GM18507 (cell line): ENCODE measurements at regions not wholly inside any gene's neighbourhood (a gene's known extent, or its start where the extent isn't known, plus 50 kb on each side); places are given as distances from the start of the nearest gene placed in this dataset.
"Not testable (repeated sequence)": the region's sequence is repeated elsewhere in the genome, so short reads cannot be mapped to it uniquely, and the experiment has no call there.

Experiments used
- DNase-seq: peaks from one replicate; pipeline ENCODE4 v3.0.0; 2011; ENCODE audit warnings: low read depth; ENCODE audit not compliant: insufficient read length; ENCODE audit errors: extremely low spot score
- FAIRE-seq: peaks from 2 replicates; lab custom pipeline; 2011; peaks lifted over from hg19 to GRCh38; lab: Jason Lieb, UNC

- FAIRE-seq: no peak
- no peak for DNase-seq
Measured at GRCh38 chr3:176663837-176664831, 533.1 kb downstream of the TBL1XR1 start.

- FAIRE-seq: no peak
- no peak for DNase-seq
Measured at GRCh38 chr3:176663387-176663786, 533.9 kb downstream of the TBL1XR1 start.

GRCh38 chr3:176661432-176661964, 535.8 kb downstream of the TBL1XR1 start:
- FAIRE-seq: no peak
- DNase-seq: no peak

DNA sequence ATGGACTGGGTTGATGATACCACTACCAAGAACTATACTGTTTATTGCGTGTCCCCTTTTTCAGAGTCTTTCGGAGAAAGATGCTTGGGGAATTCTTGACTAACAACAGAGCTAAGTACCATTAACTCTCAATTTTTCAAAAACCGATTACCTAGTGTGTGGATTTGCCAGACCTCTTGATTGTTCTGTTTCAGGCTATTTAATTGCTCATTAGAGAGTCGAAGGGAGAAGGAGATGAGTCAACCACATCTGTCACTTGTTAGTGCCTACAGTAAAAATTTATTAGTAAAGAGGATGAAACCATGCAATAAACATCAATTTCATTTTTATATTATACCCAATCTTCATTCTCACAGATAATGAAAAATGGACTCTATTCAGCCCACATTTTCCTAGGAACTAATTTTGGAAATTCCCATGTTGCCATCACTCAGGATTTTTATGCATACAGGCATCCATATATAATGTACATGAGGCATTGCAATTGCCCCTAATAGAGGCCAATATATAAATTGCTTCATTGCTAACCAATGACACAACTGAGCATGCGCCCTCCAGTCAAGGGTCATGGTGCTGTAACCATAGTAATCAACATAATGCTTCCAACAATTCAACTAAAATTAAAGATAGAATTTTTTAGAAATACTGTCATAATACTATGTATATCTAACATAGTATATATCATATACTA, 541.7 kb downstream of the TBL1XR1 start:
- FAIRE-seq (no peak), DNase-seq (no peak)

- FAIRE-seq (no peak), DNase-seq (no peak)
Measured at GRCh38 chr3:176651622-176652021, 545.7 kb downstream of the TBL1XR1 start.

DNA sequence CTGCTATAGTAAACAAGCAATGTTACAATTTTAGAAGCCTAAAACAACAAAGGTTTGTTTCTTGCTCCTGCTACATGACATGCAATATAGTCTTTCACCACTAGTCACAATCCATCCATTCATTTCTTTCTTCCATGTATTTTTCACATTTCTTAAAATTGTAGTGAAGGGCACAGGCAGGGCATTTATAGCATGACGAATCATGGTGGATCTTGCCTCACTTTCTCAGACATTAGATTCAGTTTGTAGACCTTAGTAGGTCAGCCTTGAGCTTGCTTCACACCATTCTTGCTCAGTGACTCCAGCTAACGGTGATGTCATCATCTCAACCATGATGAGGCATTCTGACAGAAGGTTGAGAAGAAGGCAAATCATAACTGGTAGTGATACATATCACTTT, 546.8 kb downstream of the TBL1XR1 start:
- no peak for FAIRE-seq

GRCh38 chr3:176647987-176648386, 549.3 kb downstream of the TBL1XR1 start:
- no peak for DNase-seq
- no peak for FAIRE-seq

More for the DNA sequence above, 546.8 kb downstream of the TBL1XR1 start:
- DNase-seq: no peak

- DNase-seq: no peak
- FAIRE-seq: no peak
Measured at GRCh38 chr3:176633511-176633910, 563.8 kb downstream of the TBL1XR1 start.

DNA sequence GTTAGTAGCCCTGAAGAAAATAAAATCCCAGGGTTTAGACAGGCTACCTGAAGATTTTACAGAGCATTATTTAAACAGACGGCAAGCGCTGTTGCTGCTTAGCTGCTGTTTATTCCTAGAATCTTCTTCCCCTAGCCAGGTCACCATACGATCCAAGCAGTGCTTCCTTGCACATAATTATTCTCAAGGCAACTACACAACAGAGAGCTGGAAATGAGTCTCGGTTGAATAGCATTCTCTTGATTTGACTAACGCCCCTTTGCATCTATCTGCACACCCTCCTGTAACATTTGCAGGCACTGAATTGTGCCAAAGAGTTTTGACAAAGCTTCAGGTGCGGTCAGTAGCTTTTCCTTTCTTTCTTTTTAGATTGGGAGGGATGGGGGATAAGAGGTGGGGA, 564.4 kb downstream of the TBL1XR1 start:
- no peak for FAIRE-seq
- no peak for DNase-seq

DNA sequence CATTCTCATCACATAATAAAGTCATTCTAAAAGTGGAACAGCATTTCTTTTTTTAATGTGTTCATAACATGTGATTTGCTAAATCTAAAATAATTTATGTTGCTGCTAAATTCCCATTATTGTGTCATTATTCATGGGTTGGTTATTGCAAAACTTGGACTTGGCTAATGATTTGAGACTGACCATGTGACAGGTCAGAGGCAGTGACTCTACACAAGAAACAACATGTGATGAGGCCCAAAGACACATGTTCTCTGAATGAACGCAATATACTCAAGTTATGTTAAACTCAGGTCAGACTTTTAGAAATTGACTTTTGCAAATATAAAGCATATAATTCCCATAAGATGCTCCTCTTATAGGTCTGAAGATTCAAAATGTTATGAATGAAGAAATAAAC, 566.1 kb downstream of the TBL1XR1 start:
- no peak for FAIRE-seq
- DNase-seq: no peak

- FAIRE-seq (no peak), DNase-seq (no peak)
Measured at GRCh38 chr3:176628101-176628639, 569.1 kb downstream of the TBL1XR1 start.

DNA sequence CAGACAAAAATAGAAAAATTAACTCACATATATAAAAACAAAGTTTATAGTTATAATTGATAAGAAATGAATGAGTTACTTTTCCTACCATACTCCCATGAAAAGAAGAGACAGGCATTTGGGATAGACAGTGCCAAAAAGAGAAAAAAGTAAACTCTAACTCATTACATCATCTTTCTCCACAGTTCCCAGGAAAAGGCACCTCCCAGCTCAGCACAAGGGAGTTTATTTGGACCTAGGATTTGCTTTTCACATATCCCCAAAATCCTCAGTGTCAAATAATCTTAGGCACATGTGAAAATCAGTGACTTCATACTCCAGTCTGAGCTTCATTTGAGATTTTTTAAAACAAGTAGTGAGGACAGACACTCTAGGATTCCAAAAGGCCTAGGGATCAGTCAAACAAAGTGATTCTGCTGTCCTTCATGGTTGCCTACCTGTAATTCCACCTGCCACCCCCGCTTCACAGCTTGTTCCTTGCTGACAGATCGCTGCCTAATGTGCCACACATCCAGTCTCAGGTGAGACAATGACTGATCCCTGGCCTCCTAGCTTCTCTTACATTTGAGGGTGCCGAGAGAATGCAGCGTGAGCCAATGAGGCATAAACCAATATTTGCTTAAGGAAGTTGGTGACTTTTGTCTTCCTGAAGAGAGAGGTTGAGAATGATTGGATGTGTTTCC, 573.7 kb downstream of the TBL1XR1 start:
- FAIRE-seq: no peak
- no peak for DNase-seq

- DNase-seq: no peak
- FAIRE-seq: no peak
Measured at GRCh38 chr3:176619833-176620232, 577.4 kb downstream of the TBL1XR1 start.

DNA sequence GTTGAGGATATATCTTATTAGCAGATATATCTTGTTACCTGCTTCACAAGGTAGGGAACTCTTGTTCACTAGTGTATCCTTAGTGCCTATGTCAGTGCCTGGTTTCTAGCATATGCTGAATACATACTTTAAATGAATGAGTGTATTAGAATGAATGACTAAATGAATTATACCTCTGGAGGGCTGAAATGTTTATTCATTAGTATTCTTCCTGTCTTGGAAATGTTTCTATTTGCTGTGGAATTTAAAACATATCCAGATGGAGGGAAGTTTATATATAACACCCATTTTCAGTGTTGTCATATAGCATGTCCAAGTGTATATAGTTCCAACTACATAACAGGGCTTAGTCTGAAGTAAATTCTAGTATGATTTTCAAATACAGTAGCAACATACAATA, 581.5 kb downstream of the TBL1XR1 start:
- DNase-seq (no peak), FAIRE-seq (no peak)

DNA sequence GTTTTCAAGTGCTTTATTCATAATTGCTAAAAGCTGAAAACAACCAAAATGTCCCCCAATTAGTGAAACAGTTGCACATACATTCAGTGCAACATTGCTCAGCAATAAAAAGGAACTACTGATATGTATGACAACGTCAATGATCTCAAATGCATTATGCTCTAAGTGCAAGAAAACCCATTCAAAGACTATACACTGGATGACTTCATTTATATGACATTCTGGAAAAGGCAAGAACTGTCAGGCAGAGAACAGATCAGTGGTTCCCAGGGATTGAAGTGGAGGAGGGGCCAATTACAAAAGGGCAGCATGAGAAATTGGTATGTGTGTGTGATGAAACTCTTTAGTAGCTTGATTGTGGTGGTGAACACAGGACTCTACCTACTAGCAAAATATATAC, 585.6 kb downstream of the TBL1XR1 start:
- FAIRE-seq (no peak), DNase-seq (no peak)

GRCh38 chr3:176609361-176609760, 587.9 kb downstream of the TBL1XR1 start:
- FAIRE-seq (no peak), DNase-seq (no peak)

DNA sequence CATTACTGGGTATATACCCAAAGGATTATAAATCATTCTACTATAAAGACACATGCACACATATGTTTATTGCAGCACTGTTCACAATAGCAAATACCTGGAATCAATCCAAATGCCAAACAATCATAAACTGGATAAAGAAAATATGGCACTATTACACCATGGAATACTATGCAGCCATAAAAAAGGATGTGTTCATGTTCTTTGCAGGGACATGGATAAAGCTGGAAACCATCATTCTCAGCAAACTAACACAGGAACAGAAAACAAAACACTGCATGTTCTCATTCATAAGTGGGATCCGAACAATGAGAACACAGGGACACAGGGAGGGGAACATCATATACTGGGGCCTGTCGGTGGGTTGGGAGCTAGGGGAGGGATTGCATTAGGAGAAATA, 591.7 kb downstream of the TBL1XR1 start:
- not testable (repeated sequence) for DNase-seq, FAIRE-seq

GRCh38 chr3:176595307-176595706, 602.0 kb downstream of the TBL1XR1 start:
- FAIRE-seq (no peak), DNase-seq (no peak)

DNA sequence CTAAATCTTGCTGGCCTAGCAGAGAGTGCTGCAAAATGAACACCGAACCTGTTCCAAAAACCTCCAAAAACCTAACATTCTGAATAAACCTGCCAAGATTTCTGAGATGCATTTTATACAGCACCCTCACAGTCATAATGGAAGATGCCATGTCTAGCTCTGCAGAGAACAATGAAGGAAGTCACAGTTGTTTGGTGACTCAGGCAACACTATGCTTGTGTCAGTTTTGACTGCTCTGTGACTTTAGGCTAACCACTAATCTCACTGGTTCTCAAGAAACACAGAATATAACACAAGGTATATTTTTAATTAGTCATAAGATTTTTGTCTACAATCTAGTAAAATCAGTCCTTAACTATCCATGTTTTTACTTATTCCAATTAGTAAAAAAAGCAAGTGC, 606.6 kb downstream of the TBL1XR1 start:
- FAIRE-seq: no peak

GRCh38 chr3:176587089-176587488, 610.2 kb downstream of the TBL1XR1 start:
- no peak for DNase-seq
- FAIRE-seq: no peak

More for the DNA sequence above, 606.6 kb downstream of the TBL1XR1 start:
- DNase-seq: no peak
